ENCODE measurements at regions not wholly inside any gene's neighbourhood (a gene's known extent, or its start where the extent isn't known, plus 50 kb on each side); places are given as distances from the start of the nearest gene placed in this dataset.

- DNase-seq (ENCODE audit: insufficient read length) (no peak), FAIRE-seq (no peak)
- no peak for TF ChIP-seq POLR2A (IDR thresholded peaks at IDR 0.05; ENCODE audit: low read depth, low read length)
- TF ChIP-seq POLR2AphosphoS5 (IDR thresholded peaks at IDR 0.05; ENCODE audit: low read depth, low read length): no peak
- TF ChIP-seq TAF1 (IDR thresholded peaks at IDR 0.05; ENCODE audit: borderline replicate concordance, low read depth, low read length): no peak
Observed at GRCh38 chr4:35447474-35447873, 796.8 kb downstream of the ARAP2 start.

GRCh38 chr4:35459045-35459444, 785.3 kb downstream of the ARAP2 start:
- no peak for TF ChIP-seq TAF1 (IDR thresholded peaks at IDR 0.05; ENCODE audit: borderline replicate concordance, low read depth, low read length)
- TF ChIP-seq POLR2A (IDR thresholded peaks at IDR 0.05; ENCODE audit: low read depth, low read length): no peak
- TF ChIP-seq POLR2AphosphoS5 (IDR thresholded peaks at IDR 0.05; ENCODE audit: low read depth, low read length): no peak
- DNase-seq (ENCODE audit: insufficient read length) (no peak), FAIRE-seq (no peak)

GRCh38 chr4:35461931-35462659, 782.2 kb downstream of the ARAP2 start:
- DNase-seq (ENCODE audit: insufficient read length): no peak

GRCh38 chr4:35463251-35463952, 780.9 kb downstream of the ARAP2 start:
- DNase-seq (ENCODE audit: insufficient read length) (no peak), FAIRE-seq (no peak)
- TF ChIP-seq POLR2A (IDR thresholded peaks at IDR 0.05; ENCODE audit: low read depth, low read length): no peak
- TF ChIP-seq TAF1 (IDR thresholded peaks at IDR 0.05; ENCODE audit: borderline replicate concordance, low read depth, low read length): no peak
- no peak for TF ChIP-seq POLR2AphosphoS5 (IDR thresholded peaks at IDR 0.05; ENCODE audit: low read depth, low read length)

More at GRCh38 chr4:35461931-35462659, 782.2 kb downstream of the ARAP2 start:
- FAIRE-seq: no peak
- TF ChIP-seq POLR2A (IDR thresholded peaks at IDR 0.05; ENCODE audit: low read depth, low read length) (no peak), TAF1 (IDR thresholded peaks at IDR 0.05; ENCODE audit: borderline replicate concordance, low read depth, low read length) (no peak), POLR2AphosphoS5 (IDR thresholded peaks at IDR 0.05; ENCODE audit: low read depth, low read length) (no peak)

- no peak for DNase-seq (ENCODE audit: insufficient read length)
- no peak for FAIRE-seq
- TF ChIP-seq POLR2AphosphoS5 (IDR thresholded peaks at IDR 0.05; ENCODE audit: low read depth, low read length) (no peak), TAF1 (IDR thresholded peaks at IDR 0.05; ENCODE audit: borderline replicate concordance, low read depth, low read length) (no peak), POLR2A (IDR thresholded peaks at IDR 0.05; ENCODE audit: low read depth, low read length) (no peak)
Observed at GRCh38 chr4:35464964-35465528, 779.3 kb downstream of the ARAP2 start.

- DNase-seq (ENCODE audit: insufficient read length) (no peak), FAIRE-seq (no peak)
- TF ChIP-seq TAF1 (IDR thresholded peaks at IDR 0.05; ENCODE audit: borderline replicate concordance, low read depth, low read length) (no peak), POLR2AphosphoS5 (IDR thresholded peaks at IDR 0.05; ENCODE audit: low read depth, low read length) (no peak), POLR2A (IDR thresholded peaks at IDR 0.05; ENCODE audit: low read depth, low read length) (no peak)
Observed at GRCh38 chr4:35491093-35491492, 753.2 kb downstream of the ARAP2 start.

GRCh38 chr4:35493977-35494376, 750.3 kb downstream of the ARAP2 start:
- FAIRE-seq: no peak
- no peak for DNase-seq (ENCODE audit: insufficient read length)
- TF ChIP-seq POLR2A (IDR thresholded peaks at IDR 0.05; ENCODE audit: low read depth, low read length) (no peak), POLR2AphosphoS5 (IDR thresholded peaks at IDR 0.05; ENCODE audit: low read depth, low read length) (no peak), TAF1 (IDR thresholded peaks at IDR 0.05; ENCODE audit: borderline replicate concordance, low read depth, low read length) (no peak)

GRCh38 chr4:35494955-35495354, 749.4 kb downstream of the ARAP2 start:
- FAIRE-seq (no peak), DNase-seq (ENCODE audit: insufficient read length) (no peak)
- no peak for TF ChIP-seq POLR2AphosphoS5 (IDR thresholded peaks at IDR 0.05; ENCODE audit: low read depth, low read length)
- no peak for TF ChIP-seq POLR2A (IDR thresholded peaks at IDR 0.05; ENCODE audit: low read depth, low read length)
- no peak for TF ChIP-seq TAF1 (IDR thresholded peaks at IDR 0.05; ENCODE audit: borderline replicate concordance, low read depth, low read length)

GRCh38 chr4:35500812-35501211, 743.5 kb downstream of the ARAP2 start:
- TF ChIP-seq TAF1 (IDR thresholded peaks at IDR 0.05; ENCODE audit: borderline replicate concordance, low read depth, low read length) (no peak), POLR2A (IDR thresholded peaks at IDR 0.05; ENCODE audit: low read depth, low read length) (no peak), POLR2AphosphoS5 (IDR thresholded peaks at IDR 0.05; ENCODE audit: low read depth, low read length) (no peak)
- DNase-seq (ENCODE audit: insufficient read length) (no peak), FAIRE-seq (no peak)

GRCh38 chr4:35503435-35503834, 740.9 kb downstream of the ARAP2 start:
- FAIRE-seq (no peak), DNase-seq (ENCODE audit: insufficient read length) (no peak)
- TF ChIP-seq TAF1 (IDR thresholded peaks at IDR 0.05; ENCODE audit: borderline replicate concordance, low read depth, low read length) (no peak), POLR2AphosphoS5 (IDR thresholded peaks at IDR 0.05; ENCODE audit: low read depth, low read length) (no peak), POLR2A (IDR thresholded peaks at IDR 0.05; ENCODE audit: low read depth, low read length) (no peak)

- FAIRE-seq (no peak), DNase-seq (ENCODE audit: insufficient read length) (no peak)
- TF ChIP-seq POLR2A (IDR thresholded peaks at IDR 0.05; ENCODE audit: low read depth, low read length) (no peak), POLR2AphosphoS5 (IDR thresholded peaks at IDR 0.05; ENCODE audit: low read depth, low read length) (no peak), TAF1 (IDR thresholded peaks at IDR 0.05; ENCODE audit: borderline replicate concordance, low read depth, low read length) (no peak)
Observed at GRCh38 chr4:35506161-35506560, 738.2 kb downstream of the ARAP2 start.
